H1 (cell line): ENCODE measurements at regions not wholly inside any gene's neighbourhood (a gene's known extent, or its start where the extent isn't known, plus 50 kb on each side); places are given as distances from the start of the nearest gene placed in this dataset.

ENCODE experiments used
- CTCF ChIA-PET: fragments of 300-600 bp; sonication (Branson Sonifier 250); formaldehyde crosslinking; loops from one replicate; lab custom pipeline; 2021; ENCODE audit not compliant: partially characterized antibody; lab: Charles Lee
- POLR2A ChIA-PET: fragments of 300-600 bp; sonication (Branson Sonifier 250); formaldehyde crosslinking; loops from one replicate; lab custom pipeline; 2021; ENCODE audit warnings: inconsistent platforms; ENCODE audit not compliant: partially characterized antibody; lab: Charles Lee
- DNase-seq, 2 experiments: peaks; one replicate each; pipeline versions ENCODE4 v3.0.0 to v3.0.0-alpha.2; 2010 to 2022; ENCODE audit warnings: low spot score in 2 of 2, low read depth in 1 of 2, mixed read lengths in 1 of 2
- FAIRE-seq: peaks from 2 replicates; lab custom pipeline; 2011; peaks lifted over from hg19 to GRCh38; lab: Jason Lieb, UNC
- H2AFZ ChIP-seq: 2 replicates; pipeline ENCODE4 v1.8.1; 2012; ENCODE audit warnings: low read length, inconsistent platforms
- H2AK5ac ChIP-seq: 2 replicates; pipeline ENCODE4 v1.6.1; 2013; ENCODE audit warnings: low read depth, low read length
- H2BK120ac ChIP-seq: replicated peaks from 2 replicates; pipeline ENCODE3; 2013; ENCODE audit warnings: low read depth, low read length, inconsistent platforms
- H2BK12ac ChIP-seq: 2 replicates; pipeline ENCODE4 v1.6.1; 2013; ENCODE audit warnings: low read depth, low read length
- H2BK15ac ChIP-seq: 2 replicates; pipeline ENCODE4 v1.6.1; 2013; ENCODE audit warnings: low read length
- H2BK20ac ChIP-seq: 2 replicates; pipeline ENCODE4 v1.6.1; 2013; ENCODE audit warnings: low read length
- H2BK5ac ChIP-seq: 2 replicates; pipeline ENCODE4 v1.6.1; 2013; ENCODE audit warnings: low read depth, low read length
- H3K14ac ChIP-seq: 2 replicates; pipeline ENCODE4 v1.6.1; 2013; ENCODE audit warnings: inconsistent platforms; ENCODE audit not compliant: insufficient read length
- H3K18ac ChIP-seq: 2 replicates; pipeline ENCODE4 v1.6.1; 2013; ENCODE audit warnings: low read length; ENCODE audit errors: extremely low read depth
- H3K23ac ChIP-seq: 2 replicates; pipeline ENCODE4 v1.6.1; 2013; ENCODE audit warnings: inconsistent platforms; ENCODE audit not compliant: insufficient read length
- H3K23me2 ChIP-seq: 2 replicates; pipeline ENCODE4 v1.6.1; 2013; ENCODE audit warnings: low read depth, low read length
- H3K27ac ChIP-seq: 2 replicates; pipeline ENCODE4 v1.6.1; 2011; ENCODE audit warnings: low read depth, low read length, inconsistent platforms
- H3K27me3 ChIP-seq, 4 experiments: replicated peaks in 1 of 4; 1 replicate in 1 of 4; 2 replicates in 3 of 4; pipeline versions ENCODE4 v1.6.1 to v1.8.1; 2011 to 2013; ENCODE audit warnings: low read length in 3 of 4, mild to moderate bottlenecking in 3 of 4, inconsistent platforms in 2 of 4, mixed read lengths in 2 of 4, moderate library complexity in 1 of 4; ENCODE audit not compliant: control insufficient read depth in 3 of 4, insufficient read depth in 3 of 4; ENCODE audit errors: extremely low read depth in 1 of 4
- H3K36me3 ChIP-seq, 4 experiments: 2 replicates each; pipeline versions ENCODE4 v1.6.1 to v1.8.1; 2011 to 2013; ENCODE audit warnings: mild to moderate bottlenecking in 4 of 4, low read length in 3 of 4, moderate library complexity in 2 of 4, control low read depth in 1 of 4, inconsistent platforms in 1 of 4; ENCODE audit not compliant: insufficient read depth in 4 of 4, control insufficient read depth in 2 of 4
- H3K4ac ChIP-seq: replicated peaks from 2 replicates; pipeline ENCODE3; 2013; ENCODE audit warnings: low read length, low read depth, mixed read lengths, inconsistent platforms; ENCODE audit not compliant: insufficient read length
- H3K4me1 ChIP-seq, 4 experiments: replicated peaks in 1 of 4; 1 replicate in 1 of 4; 2 replicates in 3 of 4; pipeline versions ENCODE4 v1.6.1 to v1.8.1; 2011 to 2013; ENCODE audit warnings: low read length in 3 of 4, inconsistent platforms in 2 of 4, mixed read lengths in 1 of 4; ENCODE audit not compliant: insufficient read depth in 4 of 4, control insufficient read depth in 3 of 4
- H3K4me2 ChIP-seq, 2 experiments: 2 replicates each; pipeline versions ENCODE4 v1.6.1 to v1.8.1; 2011 to 2013; ENCODE audit warnings: low read depth in 2 of 2, low read length in 2 of 2, control low read depth in 1 of 2, inconsistent platforms in 1 of 2, mild to moderate bottlenecking in 1 of 2; ENCODE audit not compliant: insufficient read depth in 1 of 2
- H3K4me3 ChIP-seq, 4 experiments: fragments of 200-600, 300-600 bp in 1 of 4; sonication (generic), shearing (Covaris generic), sonication (Bioruptor Twin) in 1 of 4; 2 replicates each; pipeline versions ENCODE4 v1.5.1 to v1.8.1; 2011 to 2016; ENCODE audit warnings: low read length in 4 of 4, low read depth in 3 of 4, control low read depth in 2 of 4, inconsistent platforms in 2 of 4, mild to moderate bottlenecking in 2 of 4, mixed read lengths in 1 of 4, moderate library complexity in 1 of 4; ENCODE audit not compliant: insufficient read depth in 2 of 4; ENCODE audit errors: extremely low read depth in 1 of 4
- H3K56ac ChIP-seq: replicated peaks from 2 replicates; pipeline ENCODE3; 2013; ENCODE audit warnings: low read depth, mild to moderate bottlenecking, mixed read lengths, low read length, inconsistent platforms; ENCODE audit not compliant: insufficient read length
- H3K79me1 ChIP-seq: 2 replicates; pipeline ENCODE4 v1.6.1; 2013; ENCODE audit warnings: low read depth, low read length, control low read depth
- H3K79me2 ChIP-seq, 2 experiments: 2 replicates each; pipeline versions ENCODE4 v1.6.1 to v1.8.1; 2012 to 2013; ENCODE audit warnings: low read length in 2 of 2, mild to moderate bottlenecking in 2 of 2, inconsistent platforms in 1 of 2; ENCODE audit not compliant: insufficient read depth in 2 of 2, control insufficient read depth in 1 of 2
- H3K9ac ChIP-seq, 4 experiments: replicated peaks in 1 of 4; 1 replicate in 1 of 4; 2 replicates in 3 of 4; pipeline versions ENCODE4 v1.6.1 to v1.8.1; 2011 to 2013; ENCODE audit warnings: low read depth in 3 of 4, low read length in 3 of 4, control low read depth in 2 of 4, mild to moderate bottlenecking in 2 of 4, moderate library complexity in 2 of 4, inconsistent platforms in 1 of 4; ENCODE audit errors: extremely low read depth in 1 of 4
- H3K9me3 ChIP-seq, 2 experiments: 2 replicates each; pipeline versions ENCODE4 v1.6.1 to v1.8.1; 2012 to 2013; ENCODE audit warnings: mild to moderate bottlenecking in 2 of 2, moderate library complexity in 2 of 2, control low read depth in 1 of 2, inconsistent platforms in 1 of 2, low read depth in 1 of 2, low read length in 1 of 2, mixed read lengths in 1 of 2; ENCODE audit not compliant: insufficient read depth in 2 of 2
- H4K20me1 ChIP-seq, 2 experiments: replicated peaks in 1 of 2; 2 replicates each; pipeline versions ENCODE3 to v1.8.1; 2011 to 2013; ENCODE audit warnings: inconsistent platforms in 2 of 2, low read length in 2 of 2, mild to moderate bottlenecking in 1 of 2; ENCODE audit not compliant: insufficient read depth in 2 of 2, control insufficient read depth in 1 of 2
- H4K5ac ChIP-seq: 2 replicates; pipeline ENCODE4 v1.6.1; 2013; ENCODE audit warnings: low read length, low read depth, mixed read lengths, inconsistent platforms; ENCODE audit not compliant: insufficient read length
- H4K8ac ChIP-seq: 2 replicates; pipeline ENCODE4 v1.8.0; 2013; ENCODE audit warnings: mild to moderate bottlenecking, moderate library complexity, low read length, inconsistent platforms; ENCODE audit not compliant: insufficient read depth; ENCODE audit errors: extremely low read depth
- H4K91ac ChIP-seq: replicated peaks from 2 replicates; pipeline ENCODE3; 2013; ENCODE audit warnings: low read length, mixed read lengths, inconsistent platforms; ENCODE audit not compliant: insufficient read length
- CBX5 ChIP-seq: fragments of 300-800, 300-1000 bp; sonication (generic); IDR thresholded peaks from 2 replicates; pipeline ENCODE4 v1.7.1; 2016; ENCODE audit warnings: antibody characterized with exemption, low read length, low read depth
- EZH2 ChIP-seq: fragments of 200-600 bp; sonication (generic); IDR thresholded peaks from 2 replicates; pipeline ENCODE4 v1.7.1; 2012; ENCODE audit warnings: low read depth, mild to moderate bottlenecking, moderate library complexity, low read length, inconsistent platforms; ENCODE audit not compliant: severe bottlenecking
- KDM1A ChIP-seq: fragments of 200-600, 300-600 bp; sonication (generic); IDR thresholded peaks from 2 replicates; pipeline ENCODE4 v1.7.1; 2016; ENCODE audit warnings: mild to moderate bottlenecking, low read length, borderline replicate concordance
- RAD21 ChIP-seq, 2 experiments: IDR thresholded peaks in 1 of 2; conservative IDR thresholded peaks in 1 of 2; 2 replicates each; pipeline ENCODE4 v1.6.1; 2011; ENCODE audit warnings: low read depth in 2 of 2, low read length in 2 of 2, improper control_type of control experiment in 1 of 2, inconsistent platforms in 1 of 2, mild to moderate bottlenecking in 1 of 2, moderate library complexity in 1 of 2
- RNF2 ChIP-seq: fragments of 200-900, 300-1000 bp; sonication (generic); IDR thresholded peaks from 2 replicates; pipeline ENCODE4 v1.7.1; 2016; ENCODE audit warnings: borderline replicate concordance, low read depth, mild to moderate bottlenecking, antibody characterized with exemption, low read length; ENCODE audit not compliant: poor library complexity, severe bottlenecking; ENCODE audit errors: missing control alignments
- WGBS, 2 experiments: shearing (Covaris generic) in 1 of 2; methylation state at CpG; one replicate each; pipeline versions ENCODE4 v1.1.6 to v1.1.7; 2013 to 2015; ENCODE audit warnings: low lambda C conversion rate in 2 of 2, mixed read lengths in 2 of 2, inconsistent platforms in 1 of 2, low coverage in 1 of 2, missing lambda C conversion rate in 1 of 2; ENCODE audit not compliant: insufficient replicate concordance in 2 of 2, insufficient coverage in 1 of 2, insufficient read length in 1 of 2; ENCODE audit errors: extremely low coverage in 1 of 2, missing lambda C conversion rate in 1 of 2; 5-methylcytosine and 5-hydroxymethylcytosine counted together
- TF ChIP-seq, protein P1 (sequence below), 3 experiments: IDR thresholded peaks; 1 replicate in 2 of 3; 2 replicates in 1 of 3; pipeline versions ENCODE4 v1.5.1 to v1.6.1; 2011; ENCODE audit warnings: low read length in 3 of 3, mild to moderate bottlenecking in 3 of 3, inconsistent platforms in 2 of 3, low read depth in 1 of 3, moderate library complexity in 1 of 3; ENCODE audit not compliant: insufficient read depth in 1 of 3; ENCODE audit errors: control extremely low read depth in 1 of 3

DNA sequence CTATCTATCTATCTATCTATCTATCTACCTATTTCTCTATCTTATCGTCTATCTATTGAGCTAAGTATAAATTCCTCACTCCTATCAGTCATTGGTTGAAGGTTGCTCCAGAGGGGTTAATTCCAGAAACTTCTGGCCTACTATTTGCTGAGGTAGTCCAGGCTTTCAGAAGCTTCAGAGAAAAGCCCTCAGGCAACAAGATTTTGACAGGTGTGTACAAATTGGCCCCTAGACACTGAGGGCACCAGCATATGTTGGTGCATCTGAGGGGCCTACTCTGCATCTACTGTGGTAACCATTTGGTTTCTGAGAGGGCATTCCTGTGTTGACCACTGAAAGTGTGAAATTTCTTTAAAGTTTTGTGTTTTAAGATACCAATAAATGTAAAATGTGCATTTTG lies 265.2 kb upstream of the B3GALT2 start:
- Histone ChIP-seq H3K56ac (no peak overlapping the region), H3K9ac (no peak overlapping the region), H2BK20ac (no peak overlapping the region), H3K27ac (no peak overlapping the region), H2AFZ (no peak overlapping the region), H3K27me3 (no peaks in the 10 kb centered on the region), H4K91ac (no peak overlapping the region), H3K4me2 (no peak overlapping the region), H3K4me3 (no peak overlapping the region), H3K9me3 (no peaks in the 10 kb centered on the region), H3K23ac (no peak overlapping the region), H3K14ac (no peak overlapping the region), H3K79me2 (no peaks in the 10 kb centered on the region), H4K8ac (no peak overlapping the region), H3K18ac (no peak overlapping the region), H3K4me1 (no peaks in the 10 kb centered on the region), H3K36me3 (no peaks in the 10 kb centered on the region), H2BK120ac (no peak overlapping the region), H2BK15ac (no peak overlapping the region), H2AK5ac (no peak overlapping the region), H2BK12ac (no peak overlapping the region), H3K79me1 (no peaks in the 10 kb centered on the region), H3K4ac (no peak overlapping the region), H4K5ac (no peak overlapping the region), H3K23me2 (no peaks in the 10 kb centered on the region), H2BK5ac (no peak overlapping the region), H4K20me1 (no peaks in the 10 kb centered on the region)
- WGBS, 2 experiments, result 96% methylated on average over 1 of the region's 1 CpG; no CpG with 5 or more reads in 1 of the 2 experiments
- ChIA-PET CTCF (no interaction called here), POLR2A (no interaction called here)
- TF ChIP-seq RNF2 (no peak), EZH2 (no peak), KDM1A (no peak), CBX5 (no peak), RAD21 (IDR thresholded peaks at IDR 0.05 in 1 of 2, conservative IDR thresholded peaks at IDR 0.05 in 1 of 2; ENCODE audit: low read depth in 2 of 2, low read length in 2 of 2) (no peak)
- TF ChIP-seq, protein P1, sequence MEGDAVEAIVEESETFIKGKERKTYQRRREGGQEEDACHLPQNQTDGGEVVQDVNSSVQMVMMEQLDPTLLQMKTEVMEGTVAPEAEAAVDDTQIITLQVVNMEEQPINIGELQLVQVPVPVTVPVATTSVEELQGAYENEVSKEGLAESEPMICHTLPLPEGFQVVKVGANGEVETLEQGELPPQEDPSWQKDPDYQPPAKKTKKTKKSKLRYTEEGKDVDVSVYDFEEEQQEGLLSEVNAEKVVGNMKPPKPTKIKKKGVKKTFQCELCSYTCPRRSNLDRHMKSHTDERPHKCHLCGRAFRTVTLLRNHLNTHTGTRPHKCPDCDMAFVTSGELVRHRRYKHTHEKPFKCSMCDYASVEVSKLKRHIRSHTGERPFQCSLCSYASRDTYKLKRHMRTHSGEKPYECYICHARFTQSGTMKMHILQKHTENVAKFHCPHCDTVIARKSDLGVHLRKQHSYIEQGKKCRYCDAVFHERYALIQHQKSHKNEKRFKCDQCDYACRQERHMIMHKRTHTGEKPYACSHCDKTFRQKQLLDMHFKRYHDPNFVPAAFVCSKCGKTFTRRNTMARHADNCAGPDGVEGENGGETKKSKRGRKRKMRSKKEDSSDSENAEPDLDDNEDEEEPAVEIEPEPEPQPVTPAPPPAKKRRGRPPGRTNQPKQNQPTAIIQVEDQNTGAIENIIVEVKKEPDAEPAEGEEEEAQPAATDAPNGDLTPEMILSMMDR (IDR thresholded peaks at IDR 0.05; ENCODE audit: control extremely low read depth in 1 of 3, insufficient read depth in 1 of 3, low read depth in 1 of 3, low read length in 3 of 3), result no peak
- DNase-seq, result no peak
- no peak for FAIRE-seq
